HCEC 1CT (cell line): ENCODE measurements at regions not wholly inside any gene's neighbourhood (a gene's known extent, or its start where the extent isn't known, plus 50 kb on each side); places are given as distances from the start of the nearest gene placed in this dataset.

Experiments
- DNase-seq: peaks from one replicate; pipeline ENCODE4 v3.0.0-alpha.2; 2017

DNA sequence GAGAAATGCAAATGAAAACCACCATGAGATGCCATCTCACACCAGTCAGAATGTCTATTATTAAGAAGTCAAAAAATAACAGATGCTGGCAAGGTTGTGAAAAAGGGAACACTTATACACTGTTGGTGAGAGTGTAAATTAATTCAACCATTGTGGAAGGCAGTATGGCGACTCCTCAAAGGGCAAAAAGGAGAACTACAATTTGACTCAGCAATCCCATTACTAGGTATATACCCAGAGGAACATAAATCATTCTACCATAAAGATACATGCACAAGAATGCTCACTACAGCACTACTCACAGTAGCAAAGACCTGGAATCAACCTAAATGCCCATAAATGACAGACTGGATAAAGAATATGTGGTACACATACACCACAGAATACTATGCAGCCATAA lies 161.1 kb upstream of the PDGFD start:
- no peak for DNase-seq

DNA sequence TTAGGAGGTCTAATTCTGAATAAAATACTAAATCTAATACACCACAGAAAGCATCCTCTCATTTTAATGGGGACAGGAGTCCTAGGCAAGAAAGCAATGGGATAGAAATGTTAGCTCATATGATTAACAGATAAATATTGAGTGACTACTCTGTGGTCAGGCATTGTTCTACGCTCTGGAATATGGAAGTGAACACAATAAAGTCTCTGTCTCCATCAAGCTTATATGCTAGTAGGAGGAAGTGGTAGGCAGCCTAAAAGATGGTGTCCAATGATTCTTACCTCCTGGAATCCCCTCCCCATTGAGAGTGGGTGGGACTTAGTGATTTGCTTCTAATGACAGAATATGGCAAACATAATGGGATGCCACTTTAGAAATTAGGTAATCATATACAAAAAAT lies 160.3 kb upstream of the PDGFD start:
- no peak for DNase-seq

DNA sequence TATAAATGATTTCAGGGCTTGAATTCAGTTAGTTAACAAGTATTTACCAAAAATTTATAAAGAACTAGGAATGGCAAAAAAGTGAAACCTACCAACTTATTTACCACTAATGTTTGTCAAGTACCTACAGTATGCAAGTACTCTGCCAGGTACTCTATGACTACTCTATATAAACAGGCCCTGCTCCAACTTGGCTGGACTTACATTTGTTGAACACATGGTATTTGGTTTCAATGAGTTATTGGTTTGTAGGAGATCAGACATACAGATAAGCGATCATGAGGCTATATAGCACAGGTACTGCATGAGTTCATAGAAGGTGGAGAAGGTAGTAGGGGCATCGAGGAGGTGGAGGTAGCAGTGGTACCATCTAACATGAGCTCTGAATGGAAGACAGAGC lies 159.9 kb upstream of the PDGFD start:
- DNase-seq: no peak

DNA sequence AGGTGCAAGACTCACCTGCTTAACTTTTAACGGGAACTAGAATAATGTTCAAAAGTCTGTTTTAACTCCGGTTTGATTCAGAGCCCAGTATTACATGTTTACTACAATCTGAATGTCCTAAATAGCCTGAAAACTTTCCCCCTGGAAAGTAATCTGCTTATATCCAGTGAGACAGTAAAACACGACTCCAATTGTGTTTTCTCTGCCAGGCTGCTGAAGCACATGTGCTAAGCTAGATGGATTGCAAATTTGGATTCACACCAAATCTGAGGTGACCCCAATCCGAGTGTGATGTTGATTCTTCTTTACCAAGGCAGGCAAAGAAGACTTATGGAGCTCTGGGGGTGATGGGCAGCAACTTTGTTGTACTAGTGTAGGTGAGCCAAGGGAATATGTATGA lies 158.7 kb upstream of the PDGFD start:
- DNase-seq: no peak

GRCh38 chr11:104320956-104321355 lies 157.0 kb upstream of the PDGFD start:
- DNase-seq: no peak

DNA sequence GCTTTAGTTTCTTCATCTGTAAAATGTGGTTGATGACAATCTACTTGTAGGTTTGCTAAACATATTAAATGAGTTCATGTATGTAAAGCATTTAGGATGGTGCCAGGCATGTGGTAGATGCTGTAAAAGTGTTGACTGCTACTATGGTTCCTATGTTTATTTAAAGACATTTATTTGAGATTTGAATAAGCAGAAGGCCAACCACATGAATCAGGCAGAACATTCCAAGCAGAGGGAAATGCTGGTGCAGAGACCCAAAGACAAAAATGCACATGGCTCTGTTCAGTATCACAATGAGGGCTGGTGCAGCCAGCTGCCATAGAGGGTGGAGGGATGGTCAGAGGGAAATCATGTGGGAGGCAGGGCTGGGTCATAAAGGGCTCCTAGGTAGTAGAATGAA lies 156.2 kb upstream of the PDGFD start:
- no peak for DNase-seq

GRCh38 chr11:104319396-104319795 lies 155.4 kb upstream of the PDGFD start:
- DNase-seq: no peak

DNA sequence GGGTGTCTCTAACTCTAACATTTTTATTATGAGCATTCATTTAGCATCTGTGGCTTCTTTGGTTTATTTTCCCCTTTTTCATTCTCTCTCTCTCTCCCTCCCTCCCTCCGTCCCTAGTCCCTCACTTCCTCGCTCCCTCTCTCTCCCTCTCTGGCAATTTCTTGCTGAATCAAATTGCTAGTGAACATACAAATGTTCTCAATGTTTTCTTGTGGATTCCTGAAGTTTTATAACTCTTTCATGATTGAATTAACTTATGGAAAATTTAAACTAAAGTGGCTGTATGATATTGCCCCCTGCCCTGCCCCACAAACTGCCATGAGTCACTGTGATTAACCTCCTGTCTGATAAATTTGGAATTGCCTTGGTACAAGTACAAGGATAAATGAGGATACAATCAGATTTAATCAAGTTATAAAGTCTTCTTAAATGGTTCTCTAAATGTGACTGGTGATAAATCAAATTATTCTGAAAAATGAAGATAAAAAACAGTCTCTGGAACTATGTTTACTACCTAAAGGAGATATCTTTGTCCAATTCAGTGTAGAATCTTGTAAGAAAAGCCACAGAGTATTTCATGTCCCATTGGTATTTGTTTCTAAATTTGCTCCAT lies 143.0 kb upstream of the PDGFD start:
- DNase-seq: no peak

GRCh38 chr11:104301776-104302175 lies 137.8 kb upstream of the PDGFD start:
- no peak for DNase-seq

DNA sequence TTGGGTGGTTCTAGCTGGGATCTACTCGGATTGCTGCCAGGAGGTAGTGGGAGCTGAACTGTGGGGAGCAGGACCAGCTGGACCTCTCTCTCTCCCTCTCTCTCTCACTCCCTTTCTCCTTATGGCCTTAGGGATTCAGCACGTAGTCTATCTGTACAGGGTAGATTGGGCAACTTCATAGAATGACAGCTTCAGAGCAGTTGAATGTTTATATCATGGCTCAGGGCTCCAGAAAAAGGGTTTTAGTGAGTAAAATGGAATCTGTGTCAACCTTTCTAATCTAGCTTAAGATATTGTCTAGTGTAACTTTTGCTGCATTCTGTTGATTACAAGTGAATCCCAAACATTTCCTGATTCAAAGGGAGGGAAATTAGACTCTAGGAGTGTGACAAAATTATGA lies 127.7 kb upstream of the PDGFD start:
- no peak for DNase-seq

DNA sequence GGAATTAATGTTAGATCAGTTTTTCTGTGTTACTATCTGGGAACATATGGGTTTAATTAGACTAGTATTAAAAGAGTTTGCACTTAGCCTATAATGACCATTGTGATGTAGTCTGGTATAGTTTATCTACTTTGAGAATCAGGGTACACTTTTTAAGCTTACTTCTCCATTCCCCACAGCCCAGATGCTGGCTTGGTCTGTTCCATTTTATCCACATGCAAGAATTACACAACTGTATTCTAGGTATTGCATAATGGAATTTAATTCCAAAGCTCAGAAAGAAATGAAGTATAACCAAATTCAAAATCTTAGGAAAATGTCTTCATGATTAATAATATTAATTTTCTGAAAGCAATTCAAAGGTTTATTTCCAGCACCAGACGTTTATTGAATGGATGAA lies 122.2 kb upstream of the PDGFD start:
- DNase-seq: no peak

DNA sequence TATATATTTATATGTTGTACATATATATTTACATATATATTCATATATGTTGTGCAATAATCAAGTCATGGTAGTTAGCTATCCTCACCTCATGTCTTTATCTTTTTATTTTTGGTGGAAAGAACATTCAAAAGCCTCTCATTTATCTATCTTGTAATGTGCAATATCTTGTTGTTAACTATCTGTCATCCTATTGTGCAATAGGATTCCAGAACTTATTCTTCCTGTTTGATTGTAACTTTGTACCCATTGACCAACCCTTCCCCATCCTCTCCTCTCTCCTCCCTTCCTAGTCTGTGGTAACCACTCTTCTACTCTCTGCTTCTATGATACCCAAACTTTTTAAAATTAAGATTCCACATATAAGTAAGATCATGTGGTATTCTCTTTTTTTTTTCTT lies 115.6 kb upstream of the PDGFD start:
- DNase-seq: no peak

DNA sequence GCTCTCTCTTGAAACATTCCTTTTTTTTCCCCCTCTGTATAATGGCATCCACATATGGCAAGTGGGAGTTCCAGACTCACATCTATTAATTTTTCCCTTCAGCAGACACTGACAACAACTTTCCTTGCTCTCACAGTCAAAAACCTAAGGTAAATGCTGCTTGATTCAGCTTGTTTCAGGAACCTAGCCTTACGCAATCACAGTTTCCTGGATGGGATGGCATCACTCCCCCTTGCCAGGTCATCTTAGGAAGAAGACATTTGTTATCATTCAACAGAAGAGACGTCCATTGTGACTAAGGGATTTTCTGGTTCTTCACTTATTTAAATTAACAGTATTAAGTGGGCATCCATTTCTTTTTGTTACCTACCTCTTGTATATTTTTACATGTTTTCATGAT lies 112.0 kb upstream of the PDGFD start:
- DNase-seq: no peak

- no peak for DNase-seq
These were observed 96.5 kb upstream of the PDGFD start for GRCh38 chr11:104260456-104260855.

DNA sequence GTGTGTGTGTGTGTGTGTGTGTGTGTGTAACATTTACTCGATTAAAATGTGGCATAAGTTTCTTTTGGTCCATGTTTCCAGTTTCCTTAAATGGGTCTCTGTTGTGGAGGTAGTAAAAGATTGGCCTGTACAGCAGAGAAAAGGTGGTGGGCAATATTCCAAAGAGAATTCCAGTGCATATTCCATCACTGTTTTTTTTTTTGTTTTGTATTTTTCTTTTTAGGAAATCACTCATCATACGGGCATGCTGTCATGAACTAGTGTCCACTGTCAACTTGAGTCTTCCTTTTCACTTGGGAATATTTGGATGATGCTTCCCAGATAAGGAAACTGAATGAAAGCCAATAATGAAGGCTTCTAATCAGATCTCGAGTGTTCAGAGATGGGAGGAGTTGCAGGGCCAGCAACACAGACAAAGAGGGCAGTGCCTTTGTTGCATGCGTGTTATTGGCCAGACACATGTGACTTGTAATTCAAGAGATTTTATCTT lies 95.2 kb upstream of the PDGFD start:
- no peak for DNase-seq

GRCh38 chr11:104256525-104256924 lies 92.6 kb upstream of the PDGFD start:
- DNase-seq: peak; percentile 42

- peak; percentile 48 for DNase-seq
These were observed 90.4 kb upstream of the PDGFD start for GRCh38 chr11:104254347-104254746.

GRCh38 chr11:104246590-104246989 lies 82.6 kb upstream of the PDGFD start:
- DNase-seq: no peak

DNA sequence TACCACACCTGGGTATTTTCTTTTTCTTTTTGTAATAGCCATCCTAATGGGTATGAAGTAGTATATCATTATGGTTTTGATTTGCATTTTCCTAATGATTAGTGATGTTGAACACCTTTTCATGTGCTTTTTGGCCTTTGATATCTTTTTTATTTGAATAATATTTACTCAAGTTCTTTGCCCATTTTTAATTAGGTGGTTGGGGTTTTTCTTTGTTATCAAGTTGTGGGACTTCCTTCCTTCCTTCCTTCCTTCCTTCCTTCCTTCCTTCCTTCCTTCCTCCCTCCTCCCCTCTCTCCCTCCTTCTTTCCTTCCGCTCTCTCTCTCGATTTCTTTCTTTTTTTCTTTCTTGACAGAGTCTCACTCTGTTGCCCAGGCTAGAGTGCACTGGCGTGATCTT lies 75.0 kb upstream of the PDGFD start:
- DNase-seq: no peak

DNA sequence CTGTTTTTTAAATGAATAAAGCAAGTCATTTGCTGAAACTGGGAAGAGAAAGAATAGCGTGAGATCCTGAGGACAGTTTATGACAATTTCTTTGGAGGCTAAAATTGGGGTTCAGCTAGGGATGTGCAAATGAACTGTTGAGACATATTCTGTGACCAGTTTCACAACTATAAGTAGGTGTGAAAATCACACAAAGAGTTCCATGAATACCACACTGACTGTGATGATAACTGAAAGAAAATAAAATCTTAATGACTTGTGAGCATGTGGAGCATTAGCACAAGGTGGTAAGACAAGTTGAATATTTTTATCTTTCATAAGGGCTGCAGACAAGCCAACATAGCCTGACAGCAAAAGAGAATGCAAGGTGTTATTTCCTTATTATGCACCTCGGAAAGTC lies 61.1 kb upstream of the PDGFD start:
- no peak for DNase-seq

DNA sequence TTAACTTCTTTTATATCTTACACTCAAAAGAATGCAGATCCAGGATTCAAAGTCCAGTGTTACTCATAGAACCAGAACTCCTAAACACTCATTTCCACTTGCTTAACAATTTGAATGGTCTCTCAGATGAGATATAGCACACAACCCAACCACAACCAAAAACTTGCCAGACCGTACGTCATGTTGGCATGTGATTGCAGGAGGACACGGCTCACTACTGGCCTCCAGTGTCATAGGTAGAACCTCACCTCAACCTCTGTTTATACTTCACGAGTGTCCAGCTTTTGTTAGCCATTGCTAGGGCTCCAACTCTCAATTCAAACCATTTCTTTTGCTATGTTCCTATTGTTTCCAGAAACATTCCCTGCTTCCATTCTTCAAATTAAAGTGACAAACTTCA lies 58.5 kb upstream of the PDGFD start:
- no peak for DNase-seq

GRCh38 chr11:104221455-104221854 lies 57.5 kb upstream of the PDGFD start:
- DNase-seq: no peak

DNA sequence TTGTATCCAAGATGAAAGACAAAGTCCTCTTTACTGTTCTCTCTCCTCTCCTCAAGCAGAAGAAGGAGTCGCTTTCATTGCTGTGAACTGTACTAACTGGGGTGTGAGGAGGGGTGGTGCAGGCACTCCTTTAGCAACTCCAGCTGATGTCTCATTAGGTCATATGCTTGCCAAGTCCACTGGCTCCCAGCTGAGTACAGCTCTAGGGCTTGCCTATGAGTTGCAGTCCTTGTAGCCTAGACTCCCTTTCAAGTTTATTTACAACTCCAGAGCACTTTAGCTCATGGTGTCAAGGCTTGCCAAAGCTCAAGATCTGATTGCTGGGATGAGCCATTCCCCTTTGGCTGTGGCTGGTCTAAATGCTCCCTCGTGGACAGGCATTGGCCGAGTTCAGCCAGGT lies 55.1 kb upstream of the PDGFD start:
- DNase-seq: no peak

DNA sequence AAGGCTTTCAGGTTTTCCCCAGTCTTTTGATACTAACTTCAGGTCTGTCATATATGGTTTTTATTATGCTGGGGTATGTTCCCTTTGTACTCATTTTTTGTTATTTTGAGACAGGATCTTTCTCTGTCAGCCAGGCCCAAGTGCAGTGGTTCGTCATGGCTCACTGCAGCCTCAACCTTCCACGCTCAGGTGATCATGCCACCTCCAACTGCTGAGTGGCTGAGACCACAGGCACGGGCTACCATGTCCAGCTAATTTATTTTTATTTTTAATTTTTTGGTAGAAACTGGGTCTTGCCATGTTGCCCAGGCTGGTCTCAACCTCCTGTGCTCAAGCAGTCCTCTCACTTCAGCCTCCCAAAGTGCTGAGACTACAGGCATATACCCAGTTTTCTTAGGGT lies 50.6 kb upstream of the PDGFD start:
- DNase-seq: no peak
